MM.1S (cell line): ENCODE measurements at regions not wholly inside any gene's neighbourhood (a gene's known extent, or its start where the extent isn't known, plus 50 kb on each side); places are given as distances from the start of the nearest gene placed in this dataset.

Source experiments
- DNase-seq: peaks from one replicate; pipeline ENCODE4 v3.0.0-alpha.2; 2015
- H2AFZ ChIP-seq: fragments of 300-600 bp; sonication (generic); 2 replicates; pipeline ENCODE4 v1.6.0; 2016; ENCODE audit warnings: antibody characterized with exemption, low read length
- H3F3A ChIP-seq: fragments of 300-600 bp; sonication (generic); 2 replicates; pipeline ENCODE4 v1.6.1; 2016; ENCODE audit warnings: mild to moderate bottlenecking, antibody characterized with exemption, low read length, moderate library complexity, mixed read lengths; ENCODE audit not compliant: insufficient read depth
- H3K27ac ChIP-seq: fragments of 300-600 bp; sonication (generic); 2 replicates; pipeline ENCODE4 v1.5.1; 2016; ENCODE audit warnings: mild to moderate bottlenecking, low read length
- H3K27me3 ChIP-seq: fragments of 300-600 bp; sonication (generic); replicated peaks from 2 replicates; pipeline ENCODE4 v1.6.0; 2016; ENCODE audit warnings: low read length; ENCODE audit not compliant: insufficient read depth
- H3K36me3 ChIP-seq: fragments of 300-600 bp; sonication (generic); replicated peaks from 2 replicates; pipeline ENCODE4 v1.6.1; 2016; ENCODE audit warnings: mild to moderate bottlenecking, low read length, mixed read lengths; ENCODE audit not compliant: insufficient read depth
- H3K4me1 ChIP-seq: fragments of 300-600 bp; sonication (generic); 2 replicates; pipeline ENCODE4 v1.6.1; 2016; ENCODE audit warnings: low read length, mixed read lengths
- H3K4me2 ChIP-seq: fragments of 300-600 bp; sonication (generic); 2 replicates; pipeline ENCODE4 v1.6.0; 2016; ENCODE audit warnings: low read depth, low read length
- H3K4me3 ChIP-seq: fragments of 300-600 bp; sonication (generic); 2 replicates; pipeline ENCODE4 v1.5.1; 2016; ENCODE audit warnings: low read length, mixed read lengths
- H3K79me2 ChIP-seq: fragments of 300-600 bp; sonication (generic); 2 replicates; pipeline ENCODE4 v1.6.1; 2016; ENCODE audit warnings: mixed run types, low read length, mixed read lengths
- H3K9ac ChIP-seq: fragments of 300-600 bp; sonication (generic); 2 replicates; pipeline ENCODE4 v1.6.1; 2016; ENCODE audit warnings: low read length, mixed read lengths
- H3K9me2 ChIP-seq: fragments of 300-600 bp; sonication (generic); replicated peaks from 2 replicates; pipeline ENCODE4 v1.6.1; 2016; ENCODE audit warnings: mild to moderate bottlenecking, low read length, mixed read lengths; ENCODE audit not compliant: insufficient read depth
- H3K9me3 ChIP-seq: fragments of 300-600 bp; sonication (generic); replicated peaks from 2 replicates; pipeline ENCODE4 v1.6.1; 2016; ENCODE audit warnings: mild to moderate bottlenecking, low read length, mixed read lengths; ENCODE audit not compliant: insufficient read depth
- H4K20me1 ChIP-seq: fragments of 300-600 bp; sonication (generic); 2 replicates; pipeline ENCODE4 v1.6.1; 2016; ENCODE audit warnings: mild to moderate bottlenecking, low read length, moderate library complexity, mixed read lengths; ENCODE audit not compliant: insufficient read depth
- EZH2 ChIP-seq: fragments of 300-600 bp; sonication (generic); optimal IDR thresholded peaks from 2 replicates; pipeline ENCODE3; 2017; ENCODE audit warnings: low read depth, mild to moderate bottlenecking, antibody characterized with exemption, low read length, mixed read lengths
- EZH2phosphoT487 ChIP-seq: fragments of 300-600 bp; sonication (generic); IDR thresholded peaks from 2 replicates; pipeline ENCODE4 v1.6.1; 2018; ENCODE audit warnings: antibody characterized with exemption, low read length
- TF ChIP-seq, protein P1 (sequence below): fragments of 300-600 bp; sonication (generic); IDR thresholded peaks from 2 replicates; pipeline ENCODE4 v1.5.1; 2016; ENCODE audit warnings: antibody characterized with exemption, low read length, mixed read lengths

DNA sequence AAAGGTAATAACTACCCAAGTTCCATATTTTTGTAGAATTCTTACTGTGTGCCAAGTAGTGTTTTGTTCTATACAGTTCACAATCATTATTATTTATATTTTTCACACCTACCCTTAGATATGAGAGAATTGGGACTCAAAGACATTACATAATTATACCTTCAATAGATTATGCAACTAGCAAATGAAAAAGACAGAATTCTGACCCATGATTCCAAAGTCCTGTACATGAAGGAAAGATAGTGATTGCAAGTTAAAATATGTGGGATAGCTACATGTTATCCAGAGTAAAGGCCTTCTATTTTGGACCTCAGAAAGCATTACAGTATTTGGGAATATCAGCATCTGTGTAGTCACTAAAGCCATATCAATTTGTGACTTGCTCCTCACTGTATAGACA, 581.0 kb downstream of the ELAVL2 start:
- no peak for TF ChIP-seq EZH2phosphoT487
- Histone ChIP-seq H3K27ac (no peak overlapping the region), H3K27me3 (no peaks in the 10 kb centered on the region), H2AFZ (no peak overlapping the region), H3K9me3 (no peaks in the 10 kb centered on the region), H3K4me1 (no peaks in the 10 kb centered on the region), H3K4me3 (no peak overlapping the region), H3K36me3 (no peaks in the 10 kb centered on the region), H3K79me2 (no peaks in the 10 kb centered on the region), H3K9ac (no peak overlapping the region), H3F3A (no peaks in the 10 kb centered on the region), H3K4me2 (no peak overlapping the region), H4K20me1 (no peaks in the 10 kb centered on the region), H3K9me2 (no peaks in the 10 kb centered on the region)
- no peak for DNase-seq

DNA sequence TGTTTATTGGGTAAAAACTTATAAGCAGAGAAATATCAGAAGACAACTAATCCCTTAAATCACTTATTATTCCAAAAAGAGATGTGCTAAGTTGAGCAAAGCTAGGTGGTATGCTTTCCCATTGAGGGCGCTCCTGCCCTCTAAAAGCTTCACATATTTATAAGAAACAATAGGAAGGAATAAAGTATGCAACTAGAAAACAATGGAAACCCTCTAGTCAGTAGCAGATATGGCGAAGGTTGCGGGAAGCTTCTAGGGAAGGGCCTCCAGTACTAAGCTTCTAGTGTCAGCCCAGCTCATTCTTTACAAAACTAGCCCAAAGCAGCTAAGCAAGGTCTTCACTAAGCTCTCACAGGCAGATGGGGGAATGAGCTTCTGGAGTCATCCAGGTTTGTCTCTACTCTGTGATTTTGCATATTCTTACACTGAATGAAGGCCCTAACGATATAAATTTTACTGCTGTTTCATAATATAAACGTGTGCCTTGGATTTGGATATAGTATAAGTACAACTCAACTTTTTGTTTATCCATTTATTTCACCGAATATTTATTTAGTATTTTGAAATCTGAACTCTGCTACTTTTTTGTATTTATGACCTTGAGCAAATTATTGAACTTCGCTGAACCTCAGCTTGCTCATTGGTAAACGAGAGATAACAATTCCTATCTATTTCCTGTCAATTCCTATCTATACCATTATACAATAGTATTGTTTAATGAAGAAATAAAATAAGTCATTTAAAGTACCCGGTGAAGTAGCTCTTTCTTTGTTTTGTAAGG, 571.4 kb downstream of the ELAVL2 start:
- H4K20me1 ChIP-seq = no peaks in the 10 kb centered on the region
- no peak for DNase-seq

DNA sequence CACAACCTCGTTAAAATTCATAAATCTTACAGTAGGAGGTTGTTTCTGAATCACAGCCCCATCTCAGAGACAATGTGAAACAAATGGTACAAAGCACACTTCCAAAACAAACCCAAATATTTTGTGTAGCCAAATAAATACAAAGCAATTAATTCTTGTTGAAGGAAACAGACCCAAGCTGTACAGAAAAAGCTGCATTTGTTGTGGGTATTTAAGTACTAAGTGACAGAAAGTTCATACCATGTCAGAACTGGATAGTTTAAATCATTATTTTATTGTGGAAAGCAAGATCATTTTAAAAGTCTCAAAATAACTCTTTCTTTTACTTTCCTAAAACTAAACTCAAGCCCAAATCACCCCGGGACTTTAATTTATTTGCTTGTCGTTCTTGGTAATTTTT, 570.7 kb downstream of the ELAVL2 start:
- H3K4me1 ChIP-seq = no peaks in the 10 kb centered on the region
- H4K20me1 ChIP-seq = no peaks in the 10 kb centered on the region
- H3K79me2 ChIP-seq = no peaks in the 10 kb centered on the region
- H3K4me3 ChIP-seq = no peak overlapping the region
- no peak overlapping the region for H3K27ac ChIP-seq
- no peak overlapping the region for H3K9ac ChIP-seq
- no peak for TF ChIP-seq EZH2phosphoT487
- TF ChIP-seq, protein P1, sequence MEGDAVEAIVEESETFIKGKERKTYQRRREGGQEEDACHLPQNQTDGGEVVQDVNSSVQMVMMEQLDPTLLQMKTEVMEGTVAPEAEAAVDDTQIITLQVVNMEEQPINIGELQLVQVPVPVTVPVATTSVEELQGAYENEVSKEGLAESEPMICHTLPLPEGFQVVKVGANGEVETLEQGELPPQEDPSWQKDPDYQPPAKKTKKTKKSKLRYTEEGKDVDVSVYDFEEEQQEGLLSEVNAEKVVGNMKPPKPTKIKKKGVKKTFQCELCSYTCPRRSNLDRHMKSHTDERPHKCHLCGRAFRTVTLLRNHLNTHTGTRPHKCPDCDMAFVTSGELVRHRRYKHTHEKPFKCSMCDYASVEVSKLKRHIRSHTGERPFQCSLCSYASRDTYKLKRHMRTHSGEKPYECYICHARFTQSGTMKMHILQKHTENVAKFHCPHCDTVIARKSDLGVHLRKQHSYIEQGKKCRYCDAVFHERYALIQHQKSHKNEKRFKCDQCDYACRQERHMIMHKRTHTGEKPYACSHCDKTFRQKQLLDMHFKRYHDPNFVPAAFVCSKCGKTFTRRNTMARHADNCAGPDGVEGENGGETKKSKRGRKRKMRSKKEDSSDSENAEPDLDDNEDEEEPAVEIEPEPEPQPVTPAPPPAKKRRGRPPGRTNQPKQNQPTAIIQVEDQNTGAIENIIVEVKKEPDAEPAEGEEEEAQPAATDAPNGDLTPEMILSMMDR = no peak
- no peak for TF ChIP-seq EZH2
- H3K9me2 ChIP-seq = no peaks in the 10 kb centered on the region
- H3K27me3 ChIP-seq = no peaks in the 10 kb centered on the region
- H2AFZ ChIP-seq = no peak overlapping the region
- DNase-seq = no peak
- H3K4me2 ChIP-seq = no peak overlapping the region
- H3K36me3 ChIP-seq = no peaks in the 10 kb centered on the region
- H3K9me3 ChIP-seq = no peaks in the 10 kb centered on the region
- no peaks in the 10 kb centered on the region for H3F3A ChIP-seq

More for the DNA sequence above, 571.4 kb downstream of the ELAVL2 start:
- Histone ChIP-seq H3K79me2 (no peaks in the 10 kb centered on the region), H3K4me2 (no peak overlapping the region), H3K9ac (no peak overlapping the region), H3K9me2 (no peaks in the 10 kb centered on the region), H3K36me3 (no peaks in the 10 kb centered on the region), H3K9me3 (no peaks in the 10 kb centered on the region), H3K4me3 (no peak overlapping the region), H3K27me3 (no peaks in the 10 kb centered on the region), H3K27ac (no peak overlapping the region), H3K4me1 (no peaks in the 10 kb centered on the region), H3F3A (no peaks in the 10 kb centered on the region), H2AFZ (no peak overlapping the region)
- TF ChIP-seq EZH2phosphoT487 = no peak
- no peak for TF ChIP-seq EZH2
- TF ChIP-seq, protein P1 = no peak

DNA sequence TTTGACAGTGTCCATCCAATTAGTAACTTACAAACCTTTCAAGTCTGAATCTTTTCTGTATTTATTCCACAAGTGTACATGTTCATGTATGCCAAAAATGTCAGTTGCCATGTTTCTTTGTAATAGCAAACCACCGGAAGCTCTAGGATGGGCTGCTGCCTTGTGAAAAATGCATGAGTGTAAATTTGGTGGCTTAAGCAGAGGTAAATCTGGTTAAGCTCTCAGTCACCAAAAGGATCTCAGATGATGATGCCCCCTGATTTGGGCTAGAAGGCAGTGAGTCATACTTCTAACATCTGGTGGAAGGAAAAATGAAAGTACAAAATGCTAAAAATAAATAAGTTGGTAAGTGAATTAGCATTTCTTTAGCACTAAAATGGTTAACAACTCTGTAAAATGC, 567.5 kb downstream of the ELAVL2 start:
- no peaks in the 10 kb centered on the region for H3K79me2 ChIP-seq
- H3K9ac ChIP-seq = no peak overlapping the region
- H3K4me1 ChIP-seq = no peaks in the 10 kb centered on the region
- no peaks in the 10 kb centered on the region for H3K36me3 ChIP-seq
- H3K27ac ChIP-seq = no peak overlapping the region
- H2AFZ ChIP-seq = no peak overlapping the region
- no peaks in the 10 kb centered on the region for H3F3A ChIP-seq
- TF ChIP-seq, protein P1 = no peak
- TF ChIP-seq EZH2 (no peak), EZH2phosphoT487 (no peak)
- no peak overlapping the region for H3K4me3 ChIP-seq
- peak; percentile 9 for DNase-seq
- no peaks in the 10 kb centered on the region for H3K27me3 ChIP-seq
- H4K20me1 ChIP-seq = no peaks in the 10 kb centered on the region
- H3K4me2 ChIP-seq = no peak overlapping the region
- H3K9me3 ChIP-seq = no peaks in the 10 kb centered on the region
- no peaks in the 10 kb centered on the region for H3K9me2 ChIP-seq
